GM12878 (cell line): ENCODE measurements at regions not wholly inside any gene's neighbourhood (a gene's known extent, or its start where the extent isn't known, plus 50 kb on each side); places are given as distances from the start of the nearest gene placed in this dataset.

Experiments used
- ATAC-seq: fragments of 200-7000 bp; cut with Tn5 transposase; 3 replicates; pipeline ENCODE4 v1.9.1; 2020; ENCODE audit warnings: mild to moderate bottlenecking, moderate library complexity
- BruUV-seq: library from RNA; stranded (reverse); fragments of 400-500 nt; replicated peaks from 2 replicates; lab custom pipeline; 2021; lab: Mats Ljungman, UMichigan
- CTCF ChIA-PET: fragments of 300-600 bp; sonication (Branson Sonifier 250); formaldehyde crosslinking; extraction: SDS; loops from one replicate; lab custom pipeline; 2021; ENCODE audit warnings: inconsistent platforms; lab: Yijun Ruan, JAX
- POLR2A ChIA-PET: fragments of 350-600 bp; formaldehyde crosslinking; extraction: SDS; loops from one replicate; lab custom pipeline; 2021; ENCODE audit warnings: inconsistent platforms; lab: Charles Lee
- RAD21 ChIA-PET: fragments of 300-600 bp; sonication (Branson Sonifier 250); formaldehyde crosslinking; loops from one replicate; lab custom pipeline; 2023; ENCODE audit warnings: antibody characterized with exemption; ENCODE audit not compliant: unreplicated experiment; lab: Charles Lee
- SMC1A ChIA-PET: fragments of 300-600 bp; sonication (Branson Sonifier 250); formaldehyde crosslinking; loops from one replicate; lab custom pipeline; 2023; ENCODE audit not compliant: unreplicated experiment, uncharacterized antibody; lab: Charles Lee
- DNase-seq: peaks from one replicate; pipeline ENCODE4 v3.0.0-alpha.2; 2011; ENCODE audit warnings: low read depth, low spot score
- FAIRE-seq: peaks from 3 replicates; lab custom pipeline; 2011; peaks lifted over from hg19 to GRCh38; lab: Jason Lieb, UNC
- H2AFZ ChIP-seq: 2 replicates; pipeline ENCODE4 v1.6.0; 2011; ENCODE audit warnings: low read depth, low read length, control low read depth; ENCODE audit not compliant: control insufficient read depth
- H3K27ac ChIP-seq: 2 replicates; pipeline ENCODE4 v1.5.1; 2011; ENCODE audit warnings: control low read depth; ENCODE audit not compliant: control insufficient read depth, insufficient read depth
- H3K27me3 ChIP-seq, 2 experiments: replicated peaks in 1 of 2; 2 replicates each; pipeline versions ENCODE4 v1.6.0 to v1.6.1; 2011; ENCODE audit warnings: low read length in 1 of 2; ENCODE audit not compliant: control insufficient read depth in 2 of 2, insufficient read depth in 2 of 2
- H3K36me3 ChIP-seq, 2 experiments: 2 replicates each; pipeline ENCODE4 v1.5.1; 2011; ENCODE audit warnings: low read length in 1 of 2; ENCODE audit not compliant: control insufficient read depth in 2 of 2, insufficient read depth in 2 of 2
- H3K4me1 ChIP-seq: 2 replicates; pipeline ENCODE4 v1.6.1; 2011; ENCODE audit warnings: mild to moderate bottlenecking, low read length, moderate library complexity, mixed read lengths; ENCODE audit not compliant: control insufficient read depth, insufficient read depth
- H3K4me2 ChIP-seq: 2 replicates; pipeline ENCODE4 v1.6.0; 2011; ENCODE audit warnings: control low read depth; ENCODE audit not compliant: control insufficient read depth, insufficient read depth
- H3K4me3 ChIP-seq: fragments of 200-600 bp; sonication (generic); 2 replicates; pipeline ENCODE4 v1.5.1; 2016
- H3K79me2 ChIP-seq: 2 replicates; pipeline ENCODE4 v1.6.0; 2011; ENCODE audit warnings: low read length; ENCODE audit not compliant: control insufficient read depth, insufficient read depth
- H3K9ac ChIP-seq: 2 replicates; pipeline ENCODE4 v1.8.0; 2011; ENCODE audit warnings: low read length, control low read depth, mixed read lengths; ENCODE audit not compliant: control insufficient read depth, insufficient read depth
- H3K9me3 ChIP-seq: replicated peaks from 3 replicates; pipeline ENCODE4 v1.5.1; 2011; ENCODE audit warnings: mild to moderate bottlenecking, low read length; ENCODE audit not compliant: control insufficient read depth, insufficient read depth
- H4K20me1 ChIP-seq: 2 replicates; pipeline ENCODE4 v1.6.0; 2011; ENCODE audit not compliant: control insufficient read depth, insufficient read depth
- EGR1 ChIP-seq, 2 experiments: IDR thresholded peaks; 1 replicate in 1 of 2; 2 replicates in 1 of 2; pipeline ENCODE4 v1.6.1; 2011 to 2012; ENCODE audit warnings: low read depth in 2 of 2, low read length in 2 of 2, borderline replicate concordance in 1 of 2, mild to moderate bottlenecking in 1 of 2, moderate library complexity in 1 of 2
- EZH2 ChIP-seq: IDR thresholded peaks from 2 replicates; pipeline ENCODE4 v1.6.1; 2012; ENCODE audit warnings: low read depth, mild to moderate bottlenecking, control low read depth, inconsistent platforms, low read length, borderline replicate concordance; ENCODE audit not compliant: control insufficient read depth
- HCFC1 ChIP-seq: fragments of 150-350 bp; IDR thresholded peaks from 2 replicates; pipeline ENCODE4 v1.6.1; 2014; ENCODE audit warnings: low read length
- MYB ChIP-seq: fragments of 150-350 bp; IDR thresholded peaks from 2 replicates; pipeline ENCODE4 v1.6.1; 2014; ENCODE audit warnings: mild to moderate bottlenecking, low read depth, low read length, borderline replicate concordance
- RB1 ChIP-seq: fragments of 450-650 bp; formaldehyde crosslinking; IDR thresholded peaks from 2 replicates; pipeline ENCODE4 v1.6.1; 2017; ENCODE audit warnings: mild to moderate bottlenecking, borderline replicate concordance
- SMC3 ChIP-seq: IDR thresholded peaks from 2 replicates; pipeline ENCODE4 v1.6.1; 2011; ENCODE audit warnings: low read length, improper control_type of control experiment, borderline replicate concordance
- SPI1 ChIP-seq: IDR thresholded peaks from 2 replicates; pipeline ENCODE4 v1.6.1; 2011; ENCODE audit warnings: low read depth, mild to moderate bottlenecking, low read length, moderate library complexity, borderline replicate concordance; ENCODE audit not compliant: insufficient read depth
- ZNF217 ChIP-seq: fragments of 450-650 bp; IDR thresholded peaks from 2 replicates; pipeline ENCODE4 v1.6.1; 2017; ENCODE audit warnings: antibody characterized with exemption, mild to moderate bottlenecking
- ZNF384 ChIP-seq: IDR thresholded peaks from 2 replicates; pipeline ENCODE4 v1.6.1; 2012; ENCODE audit warnings: low read depth, mild to moderate bottlenecking, low read length, improper control_type of control experiment, borderline replicate concordance
- in situ Hi-C: fragments of 300-500 bp; cut with MboI; formaldehyde crosslinking; loops from 9 replicates; pipeline ENCODE4 v1.14.3; 2018; ENCODE audit warnings: mixed read lengths
- intact Hi-C: fragments of 100-400 bp; cut with micrococcal nuclease; formaldehyde crosslinking; loops from one replicate; pipeline ENCODE4 v1.14.2; 2022; ENCODE audit not compliant: unreplicated experiment
- TF ChIP-seq, protein P1 (sequence below): IDR thresholded peaks from 2 replicates; pipeline ENCODE4 v1.6.1; 2011; ENCODE audit warnings: low read depth, low read length, improper control_type of control experiment, borderline replicate concordance
- TF ChIP-seq, protein P2 (sequence below): fragments of 450-650 bp; formaldehyde crosslinking; IDR thresholded peaks from 2 replicates; pipeline ENCODE4 v1.4.0; 2020; ENCODE audit warnings: mild to moderate bottlenecking, moderate library complexity

DNA sequence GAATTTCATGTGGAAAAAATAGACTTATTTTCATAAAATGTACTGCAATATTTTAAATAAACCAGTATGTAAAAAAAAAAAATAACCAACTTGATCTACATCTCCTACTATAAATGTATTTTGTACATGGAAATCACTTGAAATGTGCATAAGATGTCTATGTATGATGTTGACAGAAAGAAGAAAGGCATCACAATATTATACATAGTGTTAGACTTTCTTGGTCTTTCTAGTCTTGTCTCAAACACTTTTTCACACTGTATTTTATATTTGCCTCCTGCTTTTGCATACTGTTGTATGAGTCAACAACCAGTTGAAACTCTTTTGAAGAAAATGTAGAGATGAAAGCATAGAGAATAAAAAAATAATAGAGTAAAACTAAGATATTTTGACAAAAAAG is 352.4 kb upstream of the MGAT4C start:
- Histone ChIP-seq H2AFZ (no peak overlapping the region), H3K27me3 (no peaks in the 10 kb centered on the region), H3K4me3 (no peak overlapping the region), H3K9ac (no peak overlapping the region), H3K4me2 (no peak overlapping the region), H3K27ac (no peak overlapping the region), H3K36me3 (no peaks in the 10 kb centered on the region)
- CTCF ChIA-PET: no interaction called here
- BruUV-seq: no TSS peak
- SMC1A ChIA-PET: no interaction called here
- no peak for ATAC-seq
- TF ChIP-seq SPI1 (no peak), HCFC1 (no peak), ZNF384 (no peak), EGR1 (IDR thresholded peaks at IDR 0.05; ENCODE audit: borderline replicate concordance in 1 of 2, low read depth in 2 of 2, low read length in 2 of 2) (no peak), ZNF217 (no peak), RB1 (no peak), MYB (no peak), SMC3 (no peak), EZH2 (no peak)
- TF ChIP-seq, protein P1, sequence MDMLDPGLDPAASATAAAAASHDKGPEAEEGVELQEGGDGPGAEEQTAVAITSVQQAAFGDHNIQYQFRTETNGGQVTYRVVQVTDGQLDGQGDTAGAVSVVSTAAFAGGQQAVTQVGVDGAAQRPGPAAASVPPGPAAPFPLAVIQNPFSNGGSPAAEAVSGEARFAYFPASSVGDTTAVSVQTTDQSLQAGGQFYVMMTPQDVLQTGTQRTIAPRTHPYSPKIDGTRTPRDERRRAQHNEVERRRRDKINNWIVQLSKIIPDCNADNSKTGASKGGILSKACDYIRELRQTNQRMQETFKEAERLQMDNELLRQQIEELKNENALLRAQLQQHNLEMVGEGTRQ: no peak
- TF ChIP-seq, protein P2, sequence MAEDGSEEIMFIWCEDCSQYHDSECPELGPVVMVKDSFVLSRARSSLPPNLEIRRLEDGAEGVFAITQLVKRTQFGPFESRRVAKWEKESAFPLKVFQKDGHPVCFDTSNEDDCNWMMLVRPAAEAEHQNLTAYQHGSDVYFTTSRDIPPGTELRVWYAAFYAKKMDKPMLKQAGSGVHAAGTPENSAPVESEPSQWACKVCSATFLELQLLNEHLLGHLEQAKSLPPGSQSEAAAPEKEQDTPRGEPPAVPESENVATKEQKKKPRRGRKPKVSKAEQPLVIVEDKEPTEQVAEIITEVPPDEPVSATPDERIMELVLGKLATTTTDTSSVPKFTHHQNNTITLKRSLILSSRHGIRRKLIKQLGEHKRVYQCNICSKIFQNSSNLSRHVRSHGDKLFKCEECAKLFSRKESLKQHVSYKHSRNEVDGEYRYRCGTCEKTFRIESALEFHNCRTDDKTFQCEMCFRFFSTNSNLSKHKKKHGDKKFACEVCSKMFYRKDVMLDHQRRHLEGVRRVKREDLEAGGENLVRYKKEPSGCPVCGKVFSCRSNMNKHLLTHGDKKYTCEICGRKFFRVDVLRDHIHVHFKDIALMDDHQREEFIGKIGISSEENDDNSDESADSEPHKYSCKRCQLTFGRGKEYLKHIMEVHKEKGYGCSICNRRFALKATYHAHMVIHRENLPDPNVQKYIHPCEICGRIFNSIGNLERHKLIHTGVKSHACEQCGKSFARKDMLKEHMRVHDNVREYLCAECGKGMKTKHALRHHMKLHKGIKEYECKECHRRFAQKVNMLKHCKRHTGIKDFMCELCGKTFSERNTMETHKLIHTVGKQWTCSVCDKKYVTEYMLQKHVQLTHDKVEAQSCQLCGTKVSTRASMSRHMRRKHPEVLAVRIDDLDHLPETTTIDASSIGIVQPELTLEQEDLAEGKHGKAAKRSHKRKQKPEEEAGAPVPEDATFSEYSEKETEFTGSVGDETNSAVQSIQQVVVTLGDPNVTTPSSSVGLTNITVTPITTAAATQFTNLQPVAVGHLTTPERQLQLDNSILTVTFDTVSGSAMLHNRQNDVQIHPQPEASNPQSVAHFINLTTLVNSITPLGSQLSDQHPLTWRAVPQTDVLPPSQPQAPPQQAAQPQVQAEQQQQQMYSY (CRISPR knock-in tag): no peak
- TF ChIP-seq, all 136 proteins: peak for 0
- in situ Hi-C loops: no loop called here
- no peaks in the 10 kb centered on the region for H3K9me3 ChIP-seq
- FAIRE-seq (no peak), DNase-seq (no peak)
- no peaks in the 10 kb centered on the region for H4K20me1 ChIP-seq
- RAD21 ChIA-PET: no interaction called here
- no peaks in the 10 kb centered on the region for H3K79me2 ChIP-seq
- POLR2A ChIA-PET: no interaction called here
- no peaks in the 10 kb centered on the region for H3K4me1 ChIP-seq
- intact Hi-C loops: no loop called here
